WTC11 (cell line): ENCODE measurements at regions not wholly inside any gene's neighbourhood (a gene's known extent, or its start where the extent isn't known, plus 50 kb on each side); places are given as distances from the start of the nearest gene placed in this dataset.

Source experiments
- NR3C1 ChIP-seq: sonication (generic); formaldehyde crosslinking; conservative IDR thresholded peaks from 2 replicates; pipeline ENCODE4 v1.8.1; 2023; ENCODE audit warnings: low read depth, mild to moderate bottlenecking, missing genetic modification reagents
- ZNF232 ChIP-seq: sonication (generic); formaldehyde crosslinking; IDR thresholded peaks from 2 replicates; pipeline ENCODE4 v1.8.0; 2022; ENCODE audit warnings: mild to moderate bottlenecking, missing genetic modification reagents
- TF ChIP-seq, protein P1 (sequence below): fragments of 200-600 bp; IDR thresholded peaks from 2 replicates; pipeline ENCODE4 v1.8.0; 2022; ENCODE audit warnings: antibody characterized with exemption

DNA sequence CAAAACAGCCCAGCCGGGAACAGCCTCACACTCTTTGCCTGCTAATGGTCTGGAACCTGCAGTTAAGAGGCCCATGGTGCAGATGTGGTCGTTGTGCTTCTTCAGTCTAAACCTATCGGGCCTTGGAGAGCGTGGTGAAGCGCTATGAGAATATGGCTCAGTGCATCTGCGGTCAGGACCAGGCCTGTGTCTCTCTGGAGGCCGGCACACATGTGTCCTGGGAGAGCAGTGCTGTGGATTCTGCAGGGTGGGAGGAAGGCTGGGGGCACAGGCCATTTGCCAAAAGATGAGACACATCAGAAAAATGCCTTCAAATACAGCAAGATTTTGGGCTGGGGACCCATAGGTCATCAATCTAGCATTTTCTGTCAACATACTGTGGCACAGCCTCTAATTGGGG is 231.5 kb upstream of the GLI3 start:
- no peak for TF ChIP-seq ZNF232 (CRISPR knock-in tag)
- TF ChIP-seq, protein P1, sequence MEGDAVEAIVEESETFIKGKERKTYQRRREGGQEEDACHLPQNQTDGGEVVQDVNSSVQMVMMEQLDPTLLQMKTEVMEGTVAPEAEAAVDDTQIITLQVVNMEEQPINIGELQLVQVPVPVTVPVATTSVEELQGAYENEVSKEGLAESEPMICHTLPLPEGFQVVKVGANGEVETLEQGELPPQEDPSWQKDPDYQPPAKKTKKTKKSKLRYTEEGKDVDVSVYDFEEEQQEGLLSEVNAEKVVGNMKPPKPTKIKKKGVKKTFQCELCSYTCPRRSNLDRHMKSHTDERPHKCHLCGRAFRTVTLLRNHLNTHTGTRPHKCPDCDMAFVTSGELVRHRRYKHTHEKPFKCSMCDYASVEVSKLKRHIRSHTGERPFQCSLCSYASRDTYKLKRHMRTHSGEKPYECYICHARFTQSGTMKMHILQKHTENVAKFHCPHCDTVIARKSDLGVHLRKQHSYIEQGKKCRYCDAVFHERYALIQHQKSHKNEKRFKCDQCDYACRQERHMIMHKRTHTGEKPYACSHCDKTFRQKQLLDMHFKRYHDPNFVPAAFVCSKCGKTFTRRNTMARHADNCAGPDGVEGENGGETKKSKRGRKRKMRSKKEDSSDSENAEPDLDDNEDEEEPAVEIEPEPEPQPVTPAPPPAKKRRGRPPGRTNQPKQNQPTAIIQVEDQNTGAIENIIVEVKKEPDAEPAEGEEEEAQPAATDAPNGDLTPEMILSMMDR: no peak
- no peak for TF ChIP-seq NR3C1 (CRISPR knock-in tag)
